HG02852 (cell line): ENCODE measurements at regions not wholly inside any gene's neighbourhood (a gene's known extent, or its start where the extent isn't known, plus 50 kb on each side); places are given as distances from the start of the nearest gene placed in this dataset.
A peak's percentile ranks its signal among the peaks of the same experiment; 100 is the strongest.
"Not testable (repeated sequence)": the region's sequence is repeated elsewhere in the genome, so short reads cannot be mapped to it uniquely, and the experiment has no call there.

Source experiments
- ATAC-seq: cut with Tn5 transposase; IDR thresholded peaks from one replicate; pipeline ENCODE4 v1.9.1; 2021; ENCODE audit warnings: mild to moderate bottlenecking, moderate library complexity; ENCODE audit not compliant: unreplicated experiment

DNA sequence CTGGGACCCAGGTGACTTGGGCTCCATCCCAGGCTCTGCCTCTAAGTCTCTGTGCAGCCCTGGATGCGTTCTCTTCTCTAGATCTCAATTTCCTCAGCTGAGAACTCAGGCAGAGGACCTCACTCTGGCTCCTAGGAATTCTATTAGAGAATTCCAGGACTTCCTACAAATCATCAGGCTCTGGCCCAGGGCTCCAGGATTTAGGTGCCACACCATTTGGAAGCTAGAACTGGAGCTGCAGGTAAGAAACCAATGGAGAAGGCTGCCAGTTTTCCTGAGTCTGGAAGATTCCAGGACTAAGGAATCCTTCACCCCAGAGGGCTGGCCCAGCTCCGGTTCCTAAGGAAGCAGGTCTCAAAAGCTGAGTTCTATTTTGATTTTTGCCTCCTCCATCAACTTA is 189.8 kb upstream of the CDH5 start:
- ATAC-seq, result no peak

DNA sequence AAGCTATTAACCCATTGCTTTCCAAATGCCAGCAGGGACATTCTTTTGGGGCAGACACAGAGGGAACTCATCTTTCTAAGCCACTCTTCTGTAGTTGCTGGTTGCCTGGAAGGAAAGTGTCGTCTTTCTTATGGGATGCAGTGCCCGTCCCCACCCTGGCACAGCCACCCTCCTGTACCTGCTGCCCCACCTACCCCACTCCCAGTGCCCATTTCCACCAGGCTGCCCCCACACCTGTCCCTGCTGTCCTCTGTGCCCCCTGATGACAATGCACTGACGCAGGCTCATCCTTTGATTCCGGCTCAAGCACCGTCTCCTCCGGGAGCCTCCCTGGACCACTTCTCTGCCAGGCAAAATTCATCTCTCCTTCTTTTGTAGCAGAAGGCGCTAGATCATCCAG is 190.4 kb upstream of the CDH5 start:
- ATAC-seq, result no peak

DNA sequence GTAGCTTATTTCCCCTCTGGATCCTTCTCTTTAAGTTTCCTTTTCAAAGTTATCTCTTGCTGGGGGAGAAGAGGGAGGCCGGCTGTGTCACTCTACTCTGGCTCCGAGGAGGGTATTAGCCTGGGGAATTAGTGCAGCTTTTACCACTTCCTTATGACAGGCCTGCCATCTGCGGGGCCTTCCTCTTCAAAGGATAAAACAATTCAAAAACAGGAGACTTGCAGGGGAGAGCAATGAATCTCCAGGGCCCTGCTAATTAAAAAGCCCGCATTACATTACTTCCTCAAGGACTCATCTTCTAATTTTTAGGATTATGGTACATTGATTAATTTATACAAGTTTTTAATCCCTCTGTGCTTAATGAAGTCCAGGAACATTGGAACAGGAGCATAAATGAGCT is 190.9 kb upstream of the CDH5 start:
- no peak for ATAC-seq

DNA sequence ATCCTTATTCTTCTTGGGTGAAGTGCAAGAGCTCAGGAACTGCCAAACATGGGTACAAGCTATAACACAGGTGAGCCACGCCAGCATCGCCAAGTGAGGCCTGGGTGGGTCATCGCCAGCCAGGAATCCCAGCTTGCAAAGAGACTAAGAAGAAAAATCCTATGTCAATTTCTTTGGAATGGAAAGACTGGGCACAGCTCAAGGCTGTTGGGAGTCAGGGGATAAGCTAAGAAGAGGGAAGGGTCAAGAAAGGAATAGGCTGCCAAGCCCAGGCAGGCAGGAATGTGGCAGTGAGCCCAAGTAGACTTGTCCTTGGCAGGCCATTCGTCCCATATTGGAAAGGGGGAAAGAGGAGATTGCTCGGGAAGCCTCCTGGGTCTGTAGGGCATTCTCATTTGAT is 191.4 kb upstream of the CDH5 start:
- ATAC-seq, result no peak

GRCh38 chr16:66173796-66174195 is 192.7 kb upstream of the CDH5 start:
- not testable (repeated sequence) for ATAC-seq

DNA sequence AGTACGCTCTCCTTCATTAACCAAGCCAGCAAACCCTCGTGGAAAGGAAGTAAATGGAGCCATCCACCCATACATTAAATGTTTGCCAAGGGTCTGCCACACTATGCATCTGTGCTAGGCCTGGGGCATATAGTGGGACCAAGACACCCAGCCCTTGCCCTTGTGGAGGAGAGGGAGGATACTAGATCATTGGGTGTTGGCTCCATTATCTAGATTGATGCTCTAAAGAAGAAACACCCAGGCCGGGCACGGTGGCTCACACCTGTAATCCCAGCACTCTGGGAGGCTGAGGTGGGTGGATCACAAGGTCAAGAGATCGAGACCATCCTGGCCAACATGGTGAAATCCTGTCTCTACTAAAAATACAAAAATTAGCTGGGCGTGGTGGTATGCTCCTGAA is 193.3 kb upstream of the CDH5 start:
- ATAC-seq, result not testable (repeated sequence)

GRCh38 chr16:66172463-66172862 is 194.0 kb upstream of the CDH5 start:
- no peak for ATAC-seq

GRCh38 chr16:66171578-66171977 is 194.9 kb upstream of the CDH5 start:
- no peak for ATAC-seq

- no peak for ATAC-seq
These were observed 195.5 kb upstream of the CDH5 start for GRCh38 chr16:66170989-66171388.

DNA sequence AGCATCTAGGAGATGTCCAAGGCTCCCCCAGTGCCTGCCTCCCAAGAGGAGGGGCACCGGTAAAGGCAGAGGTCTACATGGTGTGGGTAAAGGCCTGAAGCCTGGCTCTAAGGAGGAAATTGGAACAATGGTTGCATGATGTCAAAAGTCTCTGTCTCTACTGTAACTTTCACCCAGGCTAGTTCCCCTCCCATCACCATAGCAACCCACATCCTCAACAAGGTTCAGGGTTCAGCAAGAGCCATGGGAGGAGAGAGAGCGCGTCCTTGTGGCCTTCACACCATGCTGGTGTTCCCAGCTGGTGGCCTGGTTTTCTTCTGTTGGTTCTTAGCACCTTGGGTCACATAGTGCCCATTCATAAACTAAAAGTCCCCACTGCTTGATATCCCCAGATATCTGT is 196.7 kb upstream of the CDH5 start:
- no peak for ATAC-seq

DNA sequence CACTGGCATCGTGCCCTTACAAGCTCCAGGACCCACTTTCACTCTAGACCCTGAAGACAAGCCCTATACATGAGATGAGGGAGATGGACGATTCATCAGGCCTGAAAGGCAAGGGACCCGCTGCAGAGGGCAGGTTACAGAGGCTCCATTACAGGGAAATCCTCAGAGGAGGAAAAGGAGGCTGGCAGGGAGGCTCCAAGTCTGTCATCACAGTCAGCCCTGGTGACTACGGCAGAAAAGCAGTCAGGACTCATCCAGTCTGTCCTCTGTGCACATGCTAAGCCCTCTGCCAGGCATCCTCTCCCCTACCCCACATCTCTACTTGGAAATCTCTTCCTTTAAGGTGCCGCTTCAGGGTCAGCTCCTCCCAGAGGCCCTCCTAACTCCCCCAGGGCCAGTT is 197.7 kb upstream of the CDH5 start:
- ATAC-seq, result no peak

DNA sequence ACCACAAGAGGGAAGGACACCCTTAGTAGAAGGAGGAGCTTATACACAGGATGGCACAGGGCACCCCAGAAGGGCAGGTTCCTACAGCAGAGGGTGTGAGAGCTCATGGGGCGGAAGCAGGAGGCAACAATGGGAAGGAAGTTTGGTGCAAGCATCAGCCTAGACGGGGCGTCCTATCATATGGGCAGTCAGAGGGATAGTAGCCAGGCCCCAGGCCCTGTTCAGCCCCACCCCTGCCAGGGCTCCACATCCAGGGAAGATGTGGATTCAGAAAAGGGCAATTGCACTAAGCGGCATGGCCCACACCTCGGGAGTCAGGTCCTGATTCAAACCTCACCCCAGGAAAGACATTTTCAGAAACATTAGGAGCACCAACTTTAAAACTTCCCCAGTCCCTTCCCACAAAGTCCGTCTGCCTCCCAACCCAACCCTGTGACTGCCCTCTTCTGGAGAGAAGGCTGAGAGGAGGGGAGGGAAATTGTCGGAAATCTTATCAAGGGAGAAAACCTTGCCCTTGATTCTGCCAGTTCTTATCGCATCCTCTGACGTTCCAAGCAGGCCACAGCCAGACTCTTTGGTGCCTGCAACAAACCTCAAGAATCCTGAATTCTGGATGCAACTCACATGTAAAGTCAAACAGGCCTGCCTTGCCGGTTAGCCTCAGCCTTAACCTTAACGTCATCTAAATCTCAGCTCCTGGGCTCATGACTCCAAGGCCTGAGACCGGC is 198.8 kb upstream of the CDH5 start:
- ATAC-seq, result no peak

- no peak for ATAC-seq
These were observed 200.0 kb upstream of the CDH5 start for GRCh38 chr16:66166490-66166889.

GRCh38 chr16:66165879-66166278 is 200.6 kb upstream of the CDH5 start:
- ATAC-seq, result no peak

DNA sequence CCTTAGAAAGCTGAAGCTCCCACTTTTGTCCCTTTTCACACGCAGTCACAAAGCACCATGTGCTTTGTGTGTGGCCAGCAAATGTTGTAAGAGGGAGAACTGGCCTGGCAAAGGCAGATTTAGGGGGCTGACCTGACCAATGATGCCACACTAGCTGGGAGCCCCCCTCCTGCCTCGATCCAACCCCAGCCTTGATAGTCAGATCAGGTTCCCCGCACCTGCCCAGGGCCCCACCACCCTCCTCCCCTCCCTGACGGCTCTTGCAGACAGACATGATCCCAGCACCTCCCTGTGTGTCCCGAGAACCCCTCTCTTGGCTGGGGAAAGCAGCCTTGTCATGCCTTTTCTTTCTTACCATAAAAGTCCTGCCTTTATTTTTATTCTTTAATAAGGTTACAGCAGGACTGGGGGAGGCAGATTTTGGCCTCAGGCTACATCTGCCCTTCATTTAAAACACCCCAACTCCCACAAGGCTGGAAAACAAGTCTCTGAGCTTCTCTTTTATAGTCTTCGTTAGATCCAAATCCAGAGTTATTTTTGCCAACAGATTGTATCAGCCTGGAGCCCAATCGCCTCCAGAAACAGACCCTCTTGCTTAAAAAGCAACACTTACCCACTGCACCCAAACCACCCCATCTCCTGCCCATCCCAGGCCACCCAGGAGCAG is 201.8 kb upstream of the CDH5 start:
- ATAC-seq, result no peak

DNA sequence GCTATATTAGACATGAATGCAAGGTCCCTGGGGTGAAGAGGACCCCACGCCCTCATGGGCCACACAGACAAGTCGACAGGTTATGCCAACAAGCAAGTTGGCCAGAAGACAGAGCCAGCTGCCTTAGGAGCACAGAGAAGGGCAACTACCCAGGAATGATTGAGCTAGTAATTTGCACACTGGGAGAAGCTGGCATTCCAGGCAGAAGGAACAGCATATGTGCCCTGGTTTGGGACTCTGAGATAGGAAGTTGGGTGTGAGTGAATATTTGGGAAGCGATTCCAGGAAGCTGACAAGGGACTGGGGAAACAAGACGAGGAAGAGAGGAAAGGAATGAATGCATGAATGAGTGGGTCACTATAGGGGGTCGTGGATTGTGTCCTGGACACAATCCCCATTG is 203.7 kb upstream of the CDH5 start:
- no peak for ATAC-seq

GRCh38 chr16:66161942-66162341 is 204.5 kb upstream of the CDH5 start:
- ATAC-seq, result no peak

- no peak for ATAC-seq
These were observed 205.2 kb upstream of the CDH5 start for GRCh38 chr16:66161269-66161668.

DNA sequence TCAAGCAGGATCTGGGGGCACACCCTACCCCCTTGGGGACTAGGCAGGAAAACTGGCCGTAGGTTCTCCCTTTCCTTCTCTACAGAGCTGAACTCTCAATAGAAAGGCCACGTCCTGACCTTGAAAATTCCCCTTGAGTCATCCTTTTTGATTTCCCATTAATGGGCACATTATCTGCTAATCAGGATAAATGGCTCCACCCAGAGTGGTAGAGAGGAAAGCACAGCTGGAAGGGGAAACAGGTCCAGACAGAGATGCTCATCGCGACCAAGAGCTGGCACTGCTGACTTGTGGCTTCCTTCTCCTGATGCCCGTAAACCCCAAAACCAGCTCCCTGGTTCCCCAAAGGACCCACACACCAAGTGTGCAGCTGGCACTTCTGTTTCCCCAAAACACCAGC is 206.5 kb upstream of the CDH5 start:
- no peak for ATAC-seq

- ATAC-seq, result no peak
These were observed 210.0 kb upstream of the CDH5 start for GRCh38 chr16:66156538-66156937.

DNA sequence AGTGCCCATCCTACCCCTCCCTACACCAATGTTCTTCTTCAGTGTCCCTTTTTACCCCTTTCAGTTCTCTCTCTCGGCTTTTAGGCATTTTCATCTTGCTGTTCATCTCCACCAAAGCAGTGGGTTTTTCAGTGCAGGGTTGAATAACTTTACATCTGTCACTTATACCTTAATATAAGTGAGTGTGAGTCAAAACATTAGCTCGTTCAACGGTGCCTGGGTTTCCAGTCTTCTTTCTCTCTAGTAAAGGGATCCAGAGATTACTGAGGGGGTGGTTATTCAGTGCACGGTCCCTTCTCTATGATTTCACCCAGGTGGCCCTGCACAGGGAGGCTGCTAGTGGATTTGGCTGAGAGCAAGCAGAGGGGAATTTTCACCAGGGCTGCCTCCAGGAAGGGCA is 210.6 kb upstream of the CDH5 start:
- peak; percentile 91 for ATAC-seq

DNA sequence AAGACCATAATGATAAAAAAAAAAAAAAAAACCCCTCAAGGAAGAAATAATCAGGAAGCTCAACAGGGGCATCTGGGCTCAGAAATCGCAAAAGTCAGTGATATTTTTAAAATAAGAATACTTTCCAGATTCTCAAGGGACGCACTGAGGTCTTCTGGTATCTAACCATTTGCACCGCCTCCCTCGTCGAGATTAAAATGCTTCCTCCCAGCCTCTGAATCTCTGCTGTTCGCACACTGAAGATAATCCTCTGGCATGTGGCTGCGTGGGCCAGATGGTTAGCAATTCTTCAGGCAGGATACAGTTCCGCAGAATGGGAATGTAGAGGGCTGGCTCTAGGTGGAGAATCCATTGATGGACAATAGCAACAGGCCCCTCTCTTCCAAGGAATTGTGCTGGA is 211.7 kb upstream of the CDH5 start:
- ATAC-seq, result no peak
